ENCODE measurements at regions not wholly inside any gene's neighbourhood (a gene's known extent, or its start where the extent isn't known, plus 50 kb on each side); places are given as distances from the start of the nearest gene placed in this dataset.

DNA sequence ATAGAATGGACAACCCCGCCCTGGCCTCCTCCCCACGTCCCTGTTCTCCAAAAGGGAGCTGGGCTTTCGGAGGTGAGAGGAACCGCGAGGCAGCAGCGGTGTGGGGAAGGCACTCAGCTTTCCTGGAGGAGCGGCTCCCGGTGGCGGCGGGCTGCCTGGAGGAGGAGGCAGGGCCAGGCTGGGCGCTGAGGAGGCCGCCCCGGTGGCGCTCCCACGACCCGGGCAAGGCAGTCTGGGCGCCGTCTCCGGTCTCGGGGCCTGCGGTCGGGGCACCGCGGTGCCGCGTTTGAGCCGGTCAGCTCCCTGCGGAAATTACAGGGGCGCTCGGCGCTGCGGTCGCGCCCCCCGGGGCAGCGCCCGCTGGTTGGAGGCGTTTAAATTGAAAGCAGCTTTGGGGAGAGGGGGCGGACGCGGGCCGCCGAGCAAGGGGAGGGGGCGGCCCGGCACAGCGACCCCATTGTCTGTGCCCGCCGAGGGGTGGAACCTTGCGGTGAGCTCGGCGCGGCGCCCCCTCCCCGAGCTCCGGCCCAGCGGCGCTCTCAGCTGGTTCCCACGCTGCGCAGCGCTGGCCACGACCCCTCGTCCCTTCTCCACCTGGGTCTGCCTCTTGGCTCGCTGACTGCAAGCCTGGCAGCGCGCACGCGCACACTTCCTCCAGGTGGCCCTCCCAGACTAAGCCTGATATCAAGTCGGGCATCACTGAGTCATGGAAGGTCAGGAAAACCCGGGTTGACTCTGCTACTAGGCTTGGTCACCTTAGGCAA, 58.7 kb upstream of the DLX4 start:
- TF ChIP-seq, protein P1, sequence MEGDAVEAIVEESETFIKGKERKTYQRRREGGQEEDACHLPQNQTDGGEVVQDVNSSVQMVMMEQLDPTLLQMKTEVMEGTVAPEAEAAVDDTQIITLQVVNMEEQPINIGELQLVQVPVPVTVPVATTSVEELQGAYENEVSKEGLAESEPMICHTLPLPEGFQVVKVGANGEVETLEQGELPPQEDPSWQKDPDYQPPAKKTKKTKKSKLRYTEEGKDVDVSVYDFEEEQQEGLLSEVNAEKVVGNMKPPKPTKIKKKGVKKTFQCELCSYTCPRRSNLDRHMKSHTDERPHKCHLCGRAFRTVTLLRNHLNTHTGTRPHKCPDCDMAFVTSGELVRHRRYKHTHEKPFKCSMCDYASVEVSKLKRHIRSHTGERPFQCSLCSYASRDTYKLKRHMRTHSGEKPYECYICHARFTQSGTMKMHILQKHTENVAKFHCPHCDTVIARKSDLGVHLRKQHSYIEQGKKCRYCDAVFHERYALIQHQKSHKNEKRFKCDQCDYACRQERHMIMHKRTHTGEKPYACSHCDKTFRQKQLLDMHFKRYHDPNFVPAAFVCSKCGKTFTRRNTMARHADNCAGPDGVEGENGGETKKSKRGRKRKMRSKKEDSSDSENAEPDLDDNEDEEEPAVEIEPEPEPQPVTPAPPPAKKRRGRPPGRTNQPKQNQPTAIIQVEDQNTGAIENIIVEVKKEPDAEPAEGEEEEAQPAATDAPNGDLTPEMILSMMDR (IDR thresholded peaks at IDR 0.05; ENCODE audit: partially characterized antibody, unreplicated experiment) = no peak
- peak overlapping the region; percentile 74 for H3K4me3 Mint-ChIP-seq (ENCODE audit: unreplicated experiment)
- no peak overlapping the region for H3K27ac Mint-ChIP-seq (ENCODE audit: unreplicated experiment)
- H3K9me3 Mint-ChIP-seq (ENCODE audit: unreplicated experiment) = peaks cover 2% of the 10 kb centered on the region
- DNase-seq = peak; percentile 44
- H3K27me3 Mint-ChIP-seq (ENCODE audit: unreplicated experiment) = peaks cover 35% of the 10 kb centered on the region
- peaks cover 15% of the 10 kb centered on the region for H3K4me1 Mint-ChIP-seq (ENCODE audit: low read depth, unreplicated experiment)
- no peaks in the 10 kb centered on the region for H3K36me3 Mint-ChIP-seq (ENCODE audit: unreplicated experiment)

DNA sequence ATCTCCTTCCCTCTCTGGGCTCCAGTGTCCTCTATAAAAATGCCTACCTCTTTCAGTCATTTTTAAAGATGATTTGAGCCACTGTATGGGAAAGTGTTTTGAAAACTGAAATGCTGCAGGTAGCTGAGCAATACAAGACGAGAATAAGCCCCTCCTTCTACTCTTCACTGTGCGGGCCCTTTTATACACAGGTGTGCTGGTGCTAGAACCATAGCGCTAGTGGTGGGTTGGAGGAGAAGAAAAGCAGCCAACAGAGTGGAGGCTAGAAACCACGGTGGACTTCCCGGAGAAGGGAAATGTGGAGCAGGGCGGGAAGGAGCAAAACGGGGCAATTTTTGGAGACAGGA, 58.2 kb upstream of the DLX4 start:
- Mint-ChIP-seq H3K27me3 (ENCODE audit: unreplicated experiment) (peaks cover 35% of the 10 kb centered on the region), H3K36me3 (ENCODE audit: unreplicated experiment) (no peaks in the 10 kb centered on the region), H3K9me3 (ENCODE audit: unreplicated experiment) (peaks cover 2% of the 10 kb centered on the region), H3K27ac (ENCODE audit: unreplicated experiment) (no peak overlapping the region), H3K4me1 (ENCODE audit: low read depth, unreplicated experiment) (peaks cover 15% of the 10 kb centered on the region), H3K4me3 (ENCODE audit: unreplicated experiment) (peak overlapping the region; percentile 74)
- no peak for DNase-seq
- TF ChIP-seq, protein P1 (IDR thresholded peaks at IDR 0.05; ENCODE audit: partially characterized antibody, unreplicated experiment) = no peak

DNA sequence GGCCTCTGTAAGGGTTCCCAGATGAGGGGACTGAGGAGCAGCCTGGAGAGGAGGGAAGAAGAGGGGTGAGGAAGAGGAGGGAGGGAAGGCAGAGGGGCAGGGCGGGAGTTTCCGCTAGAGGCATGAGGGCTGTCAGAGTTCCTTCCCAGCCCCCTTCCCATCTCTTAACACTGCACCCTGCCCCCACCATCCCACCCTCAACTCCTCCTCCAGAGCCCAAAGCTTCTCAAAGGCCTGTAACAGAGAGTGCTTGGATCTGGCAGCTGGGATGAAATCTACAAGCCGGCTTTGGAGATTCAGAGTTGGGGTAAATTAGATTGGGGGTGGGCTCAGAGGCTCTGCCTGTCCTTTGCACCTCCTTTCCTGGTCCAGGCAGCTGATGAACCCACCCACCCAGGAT, 57.3 kb upstream of the DLX4 start:
- no peak for DNase-seq
- H3K4me1 Mint-ChIP-seq (ENCODE audit: low read depth, unreplicated experiment) = peaks cover 15% of the 10 kb centered on the region
- H3K4me3 Mint-ChIP-seq (ENCODE audit: unreplicated experiment) = no peak overlapping the region
- no peak overlapping the region for H3K27ac Mint-ChIP-seq (ENCODE audit: unreplicated experiment)
- TF ChIP-seq, protein P1 (IDR thresholded peaks at IDR 0.05; ENCODE audit: partially characterized antibody, unreplicated experiment) = no peak
- peaks cover 33% of the 10 kb centered on the region for H3K27me3 Mint-ChIP-seq (ENCODE audit: unreplicated experiment)
- no peaks in the 10 kb centered on the region for H3K36me3 Mint-ChIP-seq (ENCODE audit: unreplicated experiment)
- peaks cover 2% of the 10 kb centered on the region for H3K9me3 Mint-ChIP-seq (ENCODE audit: unreplicated experiment)

DNA sequence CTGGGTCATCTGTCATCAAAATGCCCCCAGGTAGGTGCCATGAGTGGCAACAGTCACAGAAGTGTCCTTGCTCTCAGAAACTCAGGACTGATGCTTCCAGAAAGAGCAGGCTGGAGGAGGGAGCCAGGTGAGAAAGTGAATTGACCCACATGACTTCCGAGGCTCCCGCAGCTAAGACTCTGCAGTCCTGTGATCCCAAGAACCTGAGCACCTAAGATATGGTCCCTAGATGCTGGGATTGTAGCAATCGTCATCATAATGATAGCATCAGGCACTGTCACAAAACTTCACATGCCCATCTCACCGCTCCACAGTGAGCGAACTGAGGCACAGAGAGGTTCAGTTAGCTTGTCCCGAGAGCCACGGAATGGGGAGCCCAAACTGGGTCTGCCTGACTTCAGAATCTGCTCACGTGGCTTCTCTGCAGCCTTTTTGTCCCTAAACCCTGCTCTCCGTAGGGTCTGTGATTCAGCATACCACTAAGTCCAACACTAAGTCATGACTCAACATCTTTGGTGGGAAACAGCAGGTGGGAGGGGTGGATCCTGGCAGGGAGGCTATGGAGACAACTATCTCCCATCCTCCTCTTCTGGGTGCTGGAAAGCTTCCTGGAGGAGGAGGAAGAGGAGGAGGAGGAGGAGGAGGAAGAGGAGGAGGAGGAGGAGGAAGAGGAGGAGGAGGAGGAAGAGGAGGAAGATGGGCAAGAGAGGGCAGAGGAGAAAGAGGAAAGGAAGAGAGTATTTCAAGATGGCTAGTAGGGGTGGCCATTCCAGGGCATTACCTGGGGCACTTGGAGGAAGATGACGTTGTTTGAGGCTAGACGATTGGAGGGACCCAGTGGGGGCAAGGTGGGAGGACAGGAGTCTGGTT, 55.5 kb upstream of the DLX4 start:
- no peaks in the 10 kb centered on the region for H3K36me3 Mint-ChIP-seq (ENCODE audit: unreplicated experiment)
- TF ChIP-seq, protein P1 (IDR thresholded peaks at IDR 0.05; ENCODE audit: partially characterized antibody, unreplicated experiment) = no peak
- H3K27ac Mint-ChIP-seq (ENCODE audit: unreplicated experiment) = peak overlapping the region; percentile 66
- H3K4me3 Mint-ChIP-seq (ENCODE audit: unreplicated experiment) = no peak overlapping the region
- H3K27me3 Mint-ChIP-seq (ENCODE audit: unreplicated experiment) = peaks cover 32% of the 10 kb centered on the region
- H3K9me3 Mint-ChIP-seq (ENCODE audit: unreplicated experiment) = peaks cover 2% of the 10 kb centered on the region
- peaks cover 15% of the 10 kb centered on the region for H3K4me1 Mint-ChIP-seq (ENCODE audit: low read depth, unreplicated experiment)
- DNase-seq = no peak

DNA sequence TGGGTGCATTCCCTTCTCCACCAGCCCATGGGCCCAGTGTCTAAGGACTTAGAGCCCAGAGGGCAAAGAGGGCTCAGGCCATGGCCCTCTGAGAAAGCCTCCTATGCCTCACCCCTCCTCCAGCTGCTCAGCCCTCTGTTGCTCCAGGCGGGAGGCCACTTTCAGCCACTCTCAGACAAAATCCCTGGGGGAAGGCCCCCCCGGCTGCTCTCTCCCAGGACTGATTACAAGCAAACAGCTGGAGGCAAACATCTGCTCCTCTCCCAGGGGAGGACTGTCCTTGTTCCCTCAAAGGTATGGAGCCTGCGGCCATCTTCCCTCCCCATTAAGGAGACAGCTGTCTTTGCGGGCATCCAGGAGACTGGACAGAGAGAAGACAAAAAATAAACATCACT, 54.9 kb upstream of the DLX4 start:
- Mint-ChIP-seq H3K36me3 (ENCODE audit: unreplicated experiment) (no peaks in the 10 kb centered on the region), H3K4me1 (ENCODE audit: low read depth, unreplicated experiment) (peaks cover 12% of the 10 kb centered on the region), H3K9me3 (ENCODE audit: unreplicated experiment) (peaks cover 2% of the 10 kb centered on the region), H3K27me3 (ENCODE audit: unreplicated experiment) (peaks cover 26% of the 10 kb centered on the region), H3K27ac (ENCODE audit: unreplicated experiment) (peak overlapping the region; percentile 66), H3K4me3 (ENCODE audit: unreplicated experiment) (no peak overlapping the region)
- TF ChIP-seq, protein P1 (IDR thresholded peaks at IDR 0.05; ENCODE audit: partially characterized antibody, unreplicated experiment) = no peak
- peak; percentile 68 for DNase-seq
